ENCODE measurements at regions not wholly inside any gene's neighbourhood (a gene's known extent, or its start where the extent isn't known, plus 50 kb on each side); places are given as distances from the start of the nearest gene placed in this dataset.

DNA sequence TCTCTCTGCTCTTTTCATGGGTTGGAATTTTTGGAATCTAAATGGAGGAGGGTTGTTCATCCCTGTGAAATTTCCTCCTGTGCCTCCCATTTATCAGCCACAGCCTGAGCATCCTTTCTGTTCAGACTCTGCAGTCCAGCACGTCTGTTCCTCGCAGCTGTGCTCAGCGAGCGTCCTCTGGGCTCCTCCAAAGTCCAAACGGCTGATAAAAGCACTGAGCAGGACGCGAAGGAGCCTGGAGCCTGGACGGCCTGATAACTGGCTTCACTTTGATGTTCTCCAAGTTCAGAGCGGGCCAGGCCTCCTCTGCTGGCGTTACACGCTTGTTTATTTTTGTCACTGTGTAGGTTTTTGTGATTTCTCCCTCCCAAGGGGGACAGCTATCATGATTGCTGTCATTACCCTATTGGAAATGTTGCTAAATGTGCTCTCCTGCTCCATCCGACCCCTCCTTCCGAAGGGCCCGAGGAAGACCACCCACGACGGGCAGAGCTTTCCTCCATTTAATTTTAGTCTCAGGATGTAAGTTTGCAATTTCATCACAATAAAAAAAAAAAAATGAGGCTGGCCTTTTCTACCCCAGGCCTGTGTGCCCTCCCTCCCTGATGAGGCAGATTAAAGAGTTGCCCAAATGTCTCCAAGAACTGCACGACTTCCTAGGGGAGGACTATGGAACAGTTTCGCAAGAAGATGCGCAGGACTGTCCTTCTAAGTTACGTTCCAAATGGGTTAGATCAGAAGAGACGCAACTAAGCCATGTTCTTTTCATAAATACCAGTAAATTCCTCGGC lies 290.5 kb upstream of the FOXF1 start:
- POLR2A ChIA-PET = no interaction called here
- H3K4me3 ChIP-seq (ENCODE audit: low read depth in 2 of 2, low read length in 2 of 2) = no peak overlapping the region
- intact Hi-C loops (cut with micrococcal nuclease; ENCODE audit: unreplicated experiment) = no loop called here
- CTCF ChIA-PET = no interaction called here
- in situ Hi-C loops (cut with HindIII; ENCODE audit: low pct_unique_long_range_greater_than_20kb, low sequenced_read_pairs) = no loop called here
- ATAC-seq = no peak
- H3K9me3 ChIP-seq (ENCODE audit: control insufficient read depth, insufficient read depth, low read depth, low read length) = no peaks in the 10 kb centered on the region
- no peaks in the 10 kb centered on the region for H3K4me1 ChIP-seq (ENCODE audit: control insufficient read depth, insufficient read depth, low read length)
- no peaks in the 10 kb centered on the region for H3K36me3 ChIP-seq (ENCODE audit: control insufficient read depth, insufficient read depth, low read length)
- no peak for DNase-seq (ENCODE audit: low read depth, low spot score)
- TF ChIP-seq POLR2AphosphoS5 (IDR thresholded peaks at IDR 0.05; ENCODE audit: low read depth, low read length) = no peak
- TF ChIP-seq, protein P1, sequence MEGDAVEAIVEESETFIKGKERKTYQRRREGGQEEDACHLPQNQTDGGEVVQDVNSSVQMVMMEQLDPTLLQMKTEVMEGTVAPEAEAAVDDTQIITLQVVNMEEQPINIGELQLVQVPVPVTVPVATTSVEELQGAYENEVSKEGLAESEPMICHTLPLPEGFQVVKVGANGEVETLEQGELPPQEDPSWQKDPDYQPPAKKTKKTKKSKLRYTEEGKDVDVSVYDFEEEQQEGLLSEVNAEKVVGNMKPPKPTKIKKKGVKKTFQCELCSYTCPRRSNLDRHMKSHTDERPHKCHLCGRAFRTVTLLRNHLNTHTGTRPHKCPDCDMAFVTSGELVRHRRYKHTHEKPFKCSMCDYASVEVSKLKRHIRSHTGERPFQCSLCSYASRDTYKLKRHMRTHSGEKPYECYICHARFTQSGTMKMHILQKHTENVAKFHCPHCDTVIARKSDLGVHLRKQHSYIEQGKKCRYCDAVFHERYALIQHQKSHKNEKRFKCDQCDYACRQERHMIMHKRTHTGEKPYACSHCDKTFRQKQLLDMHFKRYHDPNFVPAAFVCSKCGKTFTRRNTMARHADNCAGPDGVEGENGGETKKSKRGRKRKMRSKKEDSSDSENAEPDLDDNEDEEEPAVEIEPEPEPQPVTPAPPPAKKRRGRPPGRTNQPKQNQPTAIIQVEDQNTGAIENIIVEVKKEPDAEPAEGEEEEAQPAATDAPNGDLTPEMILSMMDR (IDR thresholded peaks at IDR 0.05) = no peak
- no peak for TF ChIP-seq REST (IDR thresholded peaks at IDR 0.05; ENCODE audit: insufficient read depth in 1 of 2, low read depth in 2 of 2, low read length in 1 of 2)
- no peak for TF ChIP-seq TCF7L2 (IDR thresholded peaks at IDR 0.05; ENCODE audit: low read depth, low read length)
- no peak for TF ChIP-seq SIN3A (IDR thresholded peaks at IDR 0.05; ENCODE audit: borderline replicate concordance, insufficient read depth, low read depth, low read length)
- no TSS peak for BruUV-seq (replicated peaks)
- no peak overlapping the region for H3K27ac ChIP-seq (ENCODE audit: low read length)
- peaks cover 15% of the 10 kb centered on the region for H3K27me3 ChIP-seq (ENCODE audit: control insufficient read depth, insufficient read depth, low read length)

GRCh38 chr16:86220561-86220960 lies 289.8 kb upstream of the FOXF1 start:
- Histone ChIP-seq H3K27me3 (ENCODE audit: control insufficient read depth, insufficient read depth, low read length) (peaks cover 15% of the 10 kb centered on the region), H3K4me1 (ENCODE audit: control insufficient read depth, insufficient read depth, low read length) (no peaks in the 10 kb centered on the region), H3K27ac (ENCODE audit: low read length) (no peak overlapping the region), H3K36me3 (ENCODE audit: control insufficient read depth, insufficient read depth, low read length) (no peaks in the 10 kb centered on the region), H3K4me3 (ENCODE audit: low read depth in 2 of 2, low read length in 2 of 2) (no peak overlapping the region), H3K9me3 (ENCODE audit: control insufficient read depth, insufficient read depth, low read depth, low read length) (no peaks in the 10 kb centered on the region)
- ATAC-seq (no peak), DNase-seq (ENCODE audit: low read depth, low spot score) (no peak)
- TF ChIP-seq, protein P1 (IDR thresholded peaks at IDR 0.05) = no peak
- TF ChIP-seq TCF7L2 (IDR thresholded peaks at IDR 0.05; ENCODE audit: low read depth, low read length) = no peak
- TF ChIP-seq SIN3A (IDR thresholded peaks at IDR 0.05; ENCODE audit: borderline replicate concordance, insufficient read depth, low read depth, low read length) = no peak
- no peak for TF ChIP-seq POLR2AphosphoS5 (IDR thresholded peaks at IDR 0.05; ENCODE audit: low read depth, low read length)
- no peak for TF ChIP-seq REST (IDR thresholded peaks at IDR 0.05; ENCODE audit: insufficient read depth in 1 of 2, low read depth in 2 of 2, low read length in 1 of 2)
- ChIA-PET POLR2A (no interaction called here), CTCF (no interaction called here)
- BruUV-seq (replicated peaks) = no TSS peak
- intact Hi-C loops (cut with micrococcal nuclease; ENCODE audit: unreplicated experiment) = no loop called here
- in situ Hi-C loops (cut with HindIII; ENCODE audit: low pct_unique_long_range_greater_than_20kb, low sequenced_read_pairs) = no loop called here

Data from Panc1 (cell line).